ENCODE measurements at regions not wholly inside any gene's neighbourhood (a gene's known extent, or its start where the extent isn't known, plus 50 kb on each side); places are given as distances from the start of the nearest gene placed in this dataset.

DNA sequence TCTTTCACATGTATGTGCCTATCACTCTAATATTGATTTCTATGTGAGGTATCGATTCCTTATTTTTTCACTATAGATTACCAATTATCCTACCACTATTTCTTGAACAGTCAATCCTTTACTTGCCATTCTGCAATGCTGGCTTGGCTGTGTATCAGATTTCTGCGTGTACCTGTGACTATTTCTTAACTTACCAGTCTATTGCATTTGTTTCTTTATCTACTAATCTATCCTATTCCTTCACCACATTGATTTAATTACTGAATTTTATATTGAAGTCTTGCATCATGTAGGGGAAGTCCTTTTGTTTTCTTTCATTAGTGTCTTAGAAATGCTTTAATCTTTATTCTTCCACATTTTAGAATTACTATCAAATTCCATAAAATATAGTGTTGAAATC is 684.8 kb downstream of the LRRC70 start:
- peak overlapping the region; percentile 97 for H3K27ac Mint-ChIP-seq (ENCODE audit: unreplicated experiment)
- CTCF ChIA-PET, result no interaction called here
- intact Hi-C loops (cut with micrococcal nuclease; ENCODE audit: unreplicated experiment), result loop anchor here (10.0 kb wide), 1 partner anchor 209 kb away; no protein-coding TSS in a partner anchor
- peaks cover 4% of the 10 kb centered on the region for H3K9me3 Mint-ChIP-seq (ENCODE audit: low read depth, unreplicated experiment)
- no peak for TF ChIP-seq CTCF (IDR thresholded peaks at IDR 0.05; ENCODE audit: unreplicated experiment)
- no peak overlapping the region for H3K4me3 Mint-ChIP-seq (ENCODE audit: low read depth, unreplicated experiment)
- no peaks in the 10 kb centered on the region for H3K27me3 Mint-ChIP-seq (ENCODE audit: unreplicated experiment)
- peaks cover 41% of the 10 kb centered on the region for H3K4me1 Mint-ChIP-seq (ENCODE audit: low read depth, unreplicated experiment)
- DNase-seq, result no peak
- BruUV-seq (replicated peaks), result no TSS peak
- peaks cover 5% of the 10 kb centered on the region for H3K36me3 Mint-ChIP-seq (ENCODE audit: insufficient read depth, unreplicated experiment)

DNA sequence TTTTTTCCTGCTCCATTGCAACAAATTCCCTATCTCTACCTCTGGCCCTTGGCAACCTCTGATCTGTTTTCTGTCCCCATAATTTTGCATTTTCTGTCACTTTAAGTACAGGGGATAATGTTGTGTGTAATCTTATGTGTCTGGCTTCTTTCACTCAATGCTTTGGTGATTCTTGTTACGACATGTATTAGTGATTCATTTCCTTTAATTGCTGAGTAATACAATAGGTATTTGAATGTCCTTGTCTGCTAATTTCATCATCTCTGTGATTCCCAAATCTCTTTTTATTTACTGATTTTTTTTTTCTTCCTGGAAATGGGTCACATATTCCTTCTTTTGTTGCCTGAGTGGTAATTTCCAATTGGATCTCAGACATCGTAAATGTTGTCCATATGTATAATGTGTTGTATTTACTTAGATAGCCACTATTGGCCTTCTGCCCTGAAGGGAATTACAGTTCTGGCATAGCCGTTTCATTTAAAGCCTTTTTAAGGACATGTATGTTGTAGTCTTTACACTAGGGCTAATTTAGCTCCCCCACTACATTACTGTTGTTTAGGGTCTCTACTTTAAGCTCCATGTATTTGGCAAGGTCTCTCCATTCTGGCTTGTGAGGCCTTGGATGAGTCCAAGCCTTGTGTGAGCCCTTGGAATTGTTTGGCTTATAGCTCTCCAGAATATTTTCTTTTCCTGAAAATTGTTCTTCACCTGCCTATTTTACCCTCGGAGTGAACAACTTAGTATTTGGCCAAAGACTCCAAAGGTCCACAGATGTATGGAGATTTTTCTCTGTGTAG is 683.8 kb downstream of the LRRC70 start:
- peak overlapping the region; percentile 14 for H3K4me3 Mint-ChIP-seq (ENCODE audit: low read depth, unreplicated experiment)
- no TSS peak for BruUV-seq (replicated peaks)
- intact Hi-C loops (cut with micrococcal nuclease; ENCODE audit: unreplicated experiment), result loop anchor here (10.0 kb wide), 1 partner anchor 208 kb away; no protein-coding TSS in a partner anchor
- DNase-seq, result no peak
- TF ChIP-seq CTCF (IDR thresholded peaks at IDR 0.05; ENCODE audit: unreplicated experiment), result no peak
- H3K27me3 Mint-ChIP-seq (ENCODE audit: unreplicated experiment), result no peaks in the 10 kb centered on the region
- peaks cover 5% of the 10 kb centered on the region for H3K36me3 Mint-ChIP-seq (ENCODE audit: insufficient read depth, unreplicated experiment)
- CTCF ChIA-PET, result no interaction called here
- H3K27ac Mint-ChIP-seq (ENCODE audit: unreplicated experiment), result peak overlapping the region; percentile 97
- peaks cover 4% of the 10 kb centered on the region for H3K9me3 Mint-ChIP-seq (ENCODE audit: low read depth, unreplicated experiment)
- peaks cover 41% of the 10 kb centered on the region for H3K4me1 Mint-ChIP-seq (ENCODE audit: low read depth, unreplicated experiment)

- no TSS peak for BruUV-seq (replicated peaks)
- DNase-seq, result no peak
- Mint-ChIP-seq H3K27me3 (ENCODE audit: unreplicated experiment) (no peaks in the 10 kb centered on the region), H3K4me1 (ENCODE audit: low read depth, unreplicated experiment) (peaks cover 40% of the 10 kb centered on the region), H3K27ac (ENCODE audit: unreplicated experiment) (peak overlapping the region; percentile 97), H3K9me3 (ENCODE audit: low read depth, unreplicated experiment) (peaks cover 4% of the 10 kb centered on the region), H3K4me3 (ENCODE audit: low read depth, unreplicated experiment) (no peak overlapping the region), H3K36me3 (ENCODE audit: insufficient read depth, unreplicated experiment) (peaks cover 5% of the 10 kb centered on the region)
- no peak for TF ChIP-seq CTCF (IDR thresholded peaks at IDR 0.05; ENCODE audit: unreplicated experiment)
- CTCF ChIA-PET, result no interaction called here
- intact Hi-C loops (cut with micrococcal nuclease; ENCODE audit: unreplicated experiment), result loop anchor here (10.0 kb wide), 1 partner anchor 207 kb away; no protein-coding TSS in a partner anchor
These were observed 683.1 kb downstream of the LRRC70 start for GRCh38 chr5:63261695-63262094.

DNA sequence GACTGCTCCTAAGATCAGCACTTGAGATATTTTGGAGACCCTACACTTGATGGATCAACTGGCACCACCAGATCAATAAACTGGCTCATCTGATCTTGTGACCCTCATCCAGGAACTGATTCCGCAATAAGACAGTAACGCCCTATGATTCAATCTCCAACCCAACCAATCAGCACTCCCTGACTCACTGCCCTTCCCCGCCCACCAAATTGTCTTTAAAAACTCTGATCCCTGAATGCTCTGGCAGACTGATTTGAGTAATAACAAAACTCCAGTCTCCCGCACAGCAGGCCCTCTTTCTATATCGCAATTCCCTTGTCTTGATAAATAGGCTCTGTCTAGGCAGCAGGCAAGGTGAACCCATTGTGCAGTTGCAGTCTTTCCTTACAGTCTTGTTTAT is 677.0 kb downstream of the LRRC70 start:
- H3K27ac Mint-ChIP-seq (ENCODE audit: unreplicated experiment), result no peak overlapping the region
- no TSS peak for BruUV-seq (replicated peaks)
- CTCF ChIA-PET, result no interaction called here
- H3K4me3 Mint-ChIP-seq (ENCODE audit: low read depth, unreplicated experiment), result no peak overlapping the region
- no peaks in the 10 kb centered on the region for H3K36me3 Mint-ChIP-seq (ENCODE audit: insufficient read depth, unreplicated experiment)
- intact Hi-C loops (cut with micrococcal nuclease; ENCODE audit: unreplicated experiment), result no loop called here
- peaks cover 3% of the 10 kb centered on the region for H3K9me3 Mint-ChIP-seq (ENCODE audit: low read depth, unreplicated experiment)
- no peak for TF ChIP-seq CTCF (IDR thresholded peaks at IDR 0.05; ENCODE audit: unreplicated experiment)
- H3K4me1 Mint-ChIP-seq (ENCODE audit: low read depth, unreplicated experiment), result peaks cover 3% of the 10 kb centered on the region
- no peak for DNase-seq
- H3K27me3 Mint-ChIP-seq (ENCODE audit: unreplicated experiment), result no peaks in the 10 kb centered on the region

Measured in Calu3 (cell line).